ENCODE measurements at regions not wholly inside any gene's neighbourhood (a gene's known extent, or its start where the extent isn't known, plus 50 kb on each side); places are given as distances from the start of the nearest gene placed in this dataset.
"Not testable (repeated sequence)": the region's sequence is repeated elsewhere in the genome, so short reads cannot be mapped to it uniquely, and the experiment has no call there.

GRCh38 chr1:145553795-145554194 lies 54.0 kb upstream of the GPR89A start:
- H3K9ac ChIP-seq (ENCODE audit: low read length); H3K4me3 ChIP-seq (ENCODE audit: low read length); DNase-seq (ENCODE audit: low read depth); H3K4me1 ChIP-seq (ENCODE audit: control insufficient read depth, insufficient read depth, low read length); H3K27me3 ChIP-seq (replicated peaks; ENCODE audit: control insufficient read depth, insufficient read depth, low read length); H3K9me3 ChIP-seq (ENCODE audit: control insufficient read depth, low read length); H3K36me3 ChIP-seq (ENCODE audit: control insufficient read depth, insufficient read depth, low read length, severe bottlenecking): not testable (repeated sequence)

- H3K4me1 ChIP-seq (ENCODE audit: control insufficient read depth, insufficient read depth, low read length): peaks cover 4% of the 10 kb centered on the region
- H3K36me3 ChIP-seq (ENCODE audit: control insufficient read depth, insufficient read depth, low read length, severe bottlenecking): no peaks in the 10 kb centered on the region
- no peak for DNase-seq (ENCODE audit: low read depth)
Measured at GRCh38 chr1:145545055-145545454, 62.7 kb upstream of the GPR89A start.

GRCh38 chr1:145541685-145542084 lies 66.1 kb upstream of the GPR89A start:
- H3K9me3 ChIP-seq (ENCODE audit: control insufficient read depth, low read length); H3K36me3 ChIP-seq (ENCODE audit: control insufficient read depth, insufficient read depth, low read length, severe bottlenecking); H3K27me3 ChIP-seq (replicated peaks; ENCODE audit: control insufficient read depth, insufficient read depth, low read length): not testable (repeated sequence)
- Histone ChIP-seq H3K4me1 (ENCODE audit: control insufficient read depth, insufficient read depth, low read length) (peaks cover 33% of the 10 kb centered on the region), H3K9ac (ENCODE audit: low read length) (peak overlapping the region; percentile 52), H3K4me3 (ENCODE audit: low read length) (peak overlapping the region; percentile 52)
- peak; percentile 23 for DNase-seq (ENCODE audit: low read depth)

More at GRCh38 chr1:145545055-145545454, 62.7 kb upstream of the GPR89A start:
- H3K9me3 ChIP-seq (ENCODE audit: control insufficient read depth, low read length): no peaks in the 10 kb centered on the region
- peak overlapping the region; percentile 44 for H3K4me3 ChIP-seq (ENCODE audit: low read length)
- no peak overlapping the region for H3K9ac ChIP-seq (ENCODE audit: low read length)
- no peaks in the 10 kb centered on the region for H3K27me3 ChIP-seq (replicated peaks; ENCODE audit: control insufficient read depth, insufficient read depth, low read length)

GRCh38 chr1:145541246-145541645 lies 66.5 kb upstream of the GPR89A start:
- H3K4me3 ChIP-seq (ENCODE audit: low read length): peak overlapping the region; percentile 52
- H3K27me3 ChIP-seq (replicated peaks; ENCODE audit: control insufficient read depth, insufficient read depth, low read length); H3K36me3 ChIP-seq (ENCODE audit: control insufficient read depth, insufficient read depth, low read length, severe bottlenecking); H3K9me3 ChIP-seq (ENCODE audit: control insufficient read depth, low read length): not testable (repeated sequence)
- peak overlapping the region; percentile 52 for H3K9ac ChIP-seq (ENCODE audit: low read length)
- H3K4me1 ChIP-seq (ENCODE audit: control insufficient read depth, insufficient read depth, low read length): peaks cover 35% of the 10 kb centered on the region
- DNase-seq (ENCODE audit: low read depth): peak; percentile 56

- peak; percentile 13 for DNase-seq (ENCODE audit: low read depth)
- not testable (repeated sequence) for H3K36me3 ChIP-seq (ENCODE audit: control insufficient read depth, insufficient read depth, low read length, severe bottlenecking); H3K27me3 ChIP-seq (replicated peaks; ENCODE audit: control insufficient read depth, insufficient read depth, low read length); H3K4me3 ChIP-seq (ENCODE audit: low read length); H3K9me3 ChIP-seq (ENCODE audit: control insufficient read depth, low read length)
- Histone ChIP-seq H3K9ac (ENCODE audit: low read length) (peak overlapping the region; percentile 34), H3K4me1 (ENCODE audit: control insufficient read depth, insufficient read depth, low read length) (peaks cover 33% of the 10 kb centered on the region)
Measured at GRCh38 chr1:145538118-145538882, 69.5 kb upstream of the GPR89A start.

- not testable (repeated sequence) for H3K9ac ChIP-seq (ENCODE audit: low read length)
- H3K4me1 ChIP-seq (ENCODE audit: control insufficient read depth, insufficient read depth, low read length): peaks cover 33% of the 10 kb centered on the region
Measured at GRCh38 chr1:145537003-145537402, 70.8 kb upstream of the GPR89A start.

GRCh38 chr1:145535461-145535860 lies 72.3 kb upstream of the GPR89A start:
- not testable (repeated sequence) for H3K27me3 ChIP-seq (replicated peaks; ENCODE audit: control insufficient read depth, insufficient read depth, low read length); H3K9me3 ChIP-seq (ENCODE audit: control insufficient read depth, low read length); H3K4me3 ChIP-seq (ENCODE audit: low read length); H3K36me3 ChIP-seq (ENCODE audit: control insufficient read depth, insufficient read depth, low read length, severe bottlenecking)
- H3K9ac ChIP-seq (ENCODE audit: low read length): peak overlapping the region; percentile 29
- H3K4me1 ChIP-seq (ENCODE audit: control insufficient read depth, insufficient read depth, low read length): peaks cover 33% of the 10 kb centered on the region
- DNase-seq (ENCODE audit: low read depth): peak; percentile 64

More at GRCh38 chr1:145537003-145537402, 70.8 kb upstream of the GPR89A start:
- not testable (repeated sequence) for H3K36me3 ChIP-seq (ENCODE audit: control insufficient read depth, insufficient read depth, low read length, severe bottlenecking); H3K9me3 ChIP-seq (ENCODE audit: control insufficient read depth, low read length); H3K27me3 ChIP-seq (replicated peaks; ENCODE audit: control insufficient read depth, insufficient read depth, low read length); H3K4me3 ChIP-seq (ENCODE audit: low read length)
- DNase-seq (ENCODE audit: low read depth): peak; percentile 6

- H3K4me3 ChIP-seq (ENCODE audit: low read length); H3K9me3 ChIP-seq (ENCODE audit: control insufficient read depth, low read length); H3K36me3 ChIP-seq (ENCODE audit: control insufficient read depth, insufficient read depth, low read length, severe bottlenecking); H3K4me1 ChIP-seq (ENCODE audit: control insufficient read depth, insufficient read depth, low read length); H3K27me3 ChIP-seq (replicated peaks; ENCODE audit: control insufficient read depth, insufficient read depth, low read length): not testable (repeated sequence)
- H3K9ac ChIP-seq (ENCODE audit: low read length): peak overlapping the region; percentile 83
- peak; percentile 31 for DNase-seq (ENCODE audit: low read depth)
Measured at GRCh38 chr1:145528068-145528564, 79.7 kb upstream of the GPR89A start.

- not testable (repeated sequence) for H3K4me3 ChIP-seq (ENCODE audit: low read length); H3K36me3 ChIP-seq (ENCODE audit: control insufficient read depth, insufficient read depth, low read length, severe bottlenecking)
Measured at GRCh38 chr1:145520159-145520558, 87.6 kb upstream of the GPR89A start.

GRCh38 chr1:145519302-145519701 lies 88.5 kb upstream of the GPR89A start:
- DNase-seq (ENCODE audit: low read depth); H3K4me1 ChIP-seq (ENCODE audit: control insufficient read depth, insufficient read depth, low read length); H3K9ac ChIP-seq (ENCODE audit: low read length); H3K9me3 ChIP-seq (ENCODE audit: control insufficient read depth, low read length); H3K4me3 ChIP-seq (ENCODE audit: low read length); H3K36me3 ChIP-seq (ENCODE audit: control insufficient read depth, insufficient read depth, low read length, severe bottlenecking); H3K27me3 ChIP-seq (replicated peaks; ENCODE audit: control insufficient read depth, insufficient read depth, low read length): not testable (repeated sequence)

More at GRCh38 chr1:145520159-145520558, 87.6 kb upstream of the GPR89A start:
- DNase-seq (ENCODE audit: low read depth); H3K27me3 ChIP-seq (replicated peaks; ENCODE audit: control insufficient read depth, insufficient read depth, low read length); H3K9ac ChIP-seq (ENCODE audit: low read length); H3K4me1 ChIP-seq (ENCODE audit: control insufficient read depth, insufficient read depth, low read length); H3K9me3 ChIP-seq (ENCODE audit: control insufficient read depth, low read length): not testable (repeated sequence)

- H3K4me1 ChIP-seq (ENCODE audit: control insufficient read depth, insufficient read depth, low read length); H3K27me3 ChIP-seq (replicated peaks; ENCODE audit: control insufficient read depth, insufficient read depth, low read length); DNase-seq (ENCODE audit: low read depth): not testable (repeated sequence)
Measured at GRCh38 chr1:145513017-145513416, 87.6 kb upstream of the NBPF20 start.

GRCh38 chr1:145508053-145508452 lies 82.7 kb upstream of the NBPF20 start:
- H3K36me3 ChIP-seq (ENCODE audit: control insufficient read depth, insufficient read depth, low read length, severe bottlenecking); H3K9me3 ChIP-seq (ENCODE audit: control insufficient read depth, low read length); H3K4me3 ChIP-seq (ENCODE audit: low read length); H3K27me3 ChIP-seq (replicated peaks; ENCODE audit: control insufficient read depth, insufficient read depth, low read length); H3K9ac ChIP-seq (ENCODE audit: low read length); H3K4me1 ChIP-seq (ENCODE audit: control insufficient read depth, insufficient read depth, low read length); DNase-seq (ENCODE audit: low read depth): not testable (repeated sequence)

More at GRCh38 chr1:145513017-145513416, 87.6 kb upstream of the NBPF20 start:
- H3K9ac ChIP-seq (ENCODE audit: low read length); H3K4me3 ChIP-seq (ENCODE audit: low read length); H3K9me3 ChIP-seq (ENCODE audit: control insufficient read depth, low read length); H3K36me3 ChIP-seq (ENCODE audit: control insufficient read depth, insufficient read depth, low read length, severe bottlenecking): not testable (repeated sequence)

All from adipocyte (in vitro differentiated cells).